NCI-H2227 (cell line): ENCODE measurements at regions not wholly inside any gene's neighbourhood (a gene's known extent, or its start where the extent isn't known, plus 50 kb on each side); places are given as distances from the start of the nearest gene placed in this dataset.

Experiments
- DNase-seq: peaks from one replicate; lab custom pipeline; 2025; ENCODE audit not compliant: unreplicated experiment; lab: John Stamatoyannopoulos, UW

GRCh38 chr11:8823174-8823742, 87.7 kb upstream of the AKIP1 start:
- no peak for DNase-seq

GRCh38 chr11:8826139-8826786, 84.7 kb upstream of the AKIP1 start:
- DNase-seq: no peak

- DNase-seq: no peak
These were observed 84.0 kb upstream of the AKIP1 start for GRCh38 chr11:8826901-8827560.

GRCh38 chr11:8828046-8828445, 82.9 kb upstream of the AKIP1 start:
- no peak for DNase-seq

- no peak for DNase-seq
These were observed 82.2 kb upstream of the AKIP1 start for GRCh38 chr11:8828580-8829361.

GRCh38 chr11:8829556-8829955, 81.4 kb upstream of the AKIP1 start:
- DNase-seq: no peak

- no peak for DNase-seq
These were observed 80.3 kb upstream of the AKIP1 start for GRCh38 chr11:8830641-8831040.

- no peak for DNase-seq
These were observed 79.1 kb upstream of the AKIP1 start for GRCh38 chr11:8831861-8832260.

- peak; percentile 68 for DNase-seq
These were observed 78.3 kb upstream of the AKIP1 start for GRCh38 chr11:8832571-8833260.

- DNase-seq: no peak
These were observed 77.2 kb upstream of the AKIP1 start for GRCh38 chr11:8833568-8834315.

- no peak for DNase-seq
These were observed 76.6 kb upstream of the AKIP1 start for GRCh38 chr11:8834379-8834778.

GRCh38 chr11:8838248-8838647, 72.7 kb upstream of the AKIP1 start:
- DNase-seq: no peak

- DNase-seq: no peak
These were observed 71.6 kb upstream of the AKIP1 start for GRCh38 chr11:8839306-8839956.

- DNase-seq: peak; percentile 59
These were observed 70.7 kb upstream of the AKIP1 start for GRCh38 chr11:8839957-8840945.

GRCh38 chr11:8841899-8842298, 69.1 kb upstream of the AKIP1 start:
- no peak for DNase-seq

GRCh38 chr11:8858808-8859207, 52.2 kb upstream of the AKIP1 start:
- no peak for DNase-seq
